ENCODE measurements at regions not wholly inside any gene's neighbourhood (a gene's known extent, or its start where the extent isn't known, plus 50 kb on each side); places are given as distances from the start of the nearest gene placed in this dataset.

GRCh38 chr6:133748628-133749027, 140.3 kb upstream of the TCF21 start:
- no peak for DNase-seq (ENCODE audit: low read depth in 3 of 3, low spot score in 1 of 3)

GRCh38 chr6:133749427-133749826, 139.5 kb upstream of the TCF21 start:
- DNase-seq (ENCODE audit: low read depth in 3 of 3, low spot score in 1 of 3): no peak

GRCh38 chr6:133752129-133752528, 136.8 kb upstream of the TCF21 start:
- DNase-seq (ENCODE audit: low read depth in 3 of 3, low spot score in 1 of 3): no peak

GRCh38 chr6:133753756-133754155, 135.2 kb upstream of the TCF21 start:
- no peak for DNase-seq (ENCODE audit: low read depth in 3 of 3, low spot score in 1 of 3)

- DNase-seq (ENCODE audit: low read depth in 3 of 3, low spot score in 1 of 3): no peak
Observed at GRCh38 chr6:133754298-133754697, 134.6 kb upstream of the TCF21 start.

- no peak for DNase-seq (ENCODE audit: low read depth in 3 of 3, low spot score in 1 of 3)
Observed at GRCh38 chr6:133756078-133756695, 132.7 kb upstream of the TCF21 start.

GRCh38 chr6:133757335-133757734, 131.6 kb upstream of the TCF21 start:
- no peak for DNase-seq (ENCODE audit: low read depth in 3 of 3, low spot score in 1 of 3)

- no peak for DNase-seq (ENCODE audit: low read depth in 3 of 3, low spot score in 1 of 3)
Observed at GRCh38 chr6:133758815-133759335, 130.0 kb upstream of the TCF21 start.

- no peak for DNase-seq (ENCODE audit: low read depth in 3 of 3, low spot score in 1 of 3)
Observed at GRCh38 chr6:133759524-133759923, 129.4 kb upstream of the TCF21 start.

- DNase-seq (ENCODE audit: low read depth in 3 of 3, low spot score in 1 of 3): no peak
Observed at GRCh38 chr6:133761706-133762105, 127.2 kb upstream of the TCF21 start.

- DNase-seq (ENCODE audit: low read depth in 3 of 3, low spot score in 1 of 3): no peak
Observed at GRCh38 chr6:133764008-133764753, 124.7 kb upstream of the TCF21 start.

- DNase-seq (ENCODE audit: low read depth in 3 of 3, low spot score in 1 of 3): no peak
Observed at GRCh38 chr6:133764754-133765208, 124.1 kb upstream of the TCF21 start.

- DNase-seq (ENCODE audit: low read depth in 3 of 3, low spot score in 1 of 3): no peak
Observed at GRCh38 chr6:133767357-133767970, 121.4 kb upstream of the TCF21 start.

- DNase-seq (ENCODE audit: low read depth in 3 of 3, low spot score in 1 of 3): no peak
Observed at GRCh38 chr6:133768656-133769295, 120.1 kb upstream of the TCF21 start.

GRCh38 chr6:133769463-133769862, 119.5 kb upstream of the TCF21 start:
- no peak for DNase-seq (ENCODE audit: low read depth in 3 of 3, low spot score in 1 of 3)

GRCh38 chr6:133772567-133772966, 116.3 kb upstream of the TCF21 start:
- DNase-seq (ENCODE audit: low read depth in 3 of 3, low spot score in 1 of 3): no peak

GRCh38 chr6:133773776-133774175, 115.1 kb upstream of the TCF21 start:
- DNase-seq (ENCODE audit: low read depth in 3 of 3, low spot score in 1 of 3): no peak

- no peak for DNase-seq (ENCODE audit: low read depth in 3 of 3, low spot score in 1 of 3)
Observed at GRCh38 chr6:133774356-133774755, 114.6 kb upstream of the TCF21 start.

GRCh38 chr6:133778414-133779130, 110.3 kb upstream of the TCF21 start:
- DNase-seq (ENCODE audit: low read depth in 3 of 3, low spot score in 1 of 3): no peak

- DNase-seq (ENCODE audit: low read depth in 3 of 3, low spot score in 1 of 3): no peak
Observed at GRCh38 chr6:133779916-133780695, 108.8 kb upstream of the TCF21 start.
